Sigmoid colon (tissue), 6 donors: ENCODE measurements at regions not wholly inside any gene's neighbourhood (a gene's known extent, or its start where the extent isn't known, plus 50 kb on each side); places are given as distances from the start of the nearest gene placed in this dataset.

Experiments used
- DNase-seq: peaks from one replicate; pipeline ENCODE4 v3.0.0-alpha.2; 2019
- H3K27ac ChIP-seq, 4 donors: fragments of 200-600 bp; sonication (generic); one replicate each; pipeline ENCODE4 v1.5.1; 2016 to 2019; ENCODE audit warnings: mild to moderate bottlenecking in 1 of 4
- H3K27me3 ChIP-seq, 3 donors: fragments of 200-600 bp; sonication (generic); one replicate each; pipeline ENCODE4 v1.5.1; 2019; ENCODE audit warnings: mild to moderate bottlenecking in 1 of 3
- H3K36me3 ChIP-seq, 4 donors: fragments of 200-600 bp; sonication (generic); one replicate each; pipeline ENCODE4 v1.5.1; 2016 to 2019
- H3K4me1 ChIP-seq, 4 donors: fragments of 200-600 bp; sonication (generic); one replicate each; pipeline ENCODE4 v1.5.1; 2017 to 2019
- H3K4me3 ChIP-seq, 4 donors: fragments of 200-600 bp; sonication (generic); one replicate each; pipeline ENCODE4 v1.5.1; 2017 to 2019; ENCODE audit warnings: mild to moderate bottlenecking in 2 of 4, moderate library complexity in 1 of 4
- H3K9me3 ChIP-seq, 4 donors: fragments of 200-600 bp in 3 of 4; sonication (generic) in 3 of 4; one replicate each; pipeline versions ENCODE4 v1.5.1 to v1.6.1; 2013 to 2019
- EP300 ChIP-seq, 4 donors: sonication (generic); formaldehyde crosslinking; IDR thresholded peaks; one replicate each; pipeline ENCODE4 v1.6.1; 2017; ENCODE audit warnings: antibody characterized with exemption in 4 of 4
- POLR2A ChIP-seq, 2 donors: fragments of 450-650 bp; IDR thresholded peaks; one replicate each; pipeline ENCODE4 v1.6.1; 2016; ENCODE audit warnings: antibody characterized with exemption in 2 of 2, mild to moderate bottlenecking in 2 of 2, moderate library complexity in 2 of 2
- POLR2AphosphoS5 ChIP-seq, 4 donors: sonication (generic); formaldehyde crosslinking; IDR thresholded peaks; one replicate each; pipeline ENCODE4 v1.6.1; 2017; ENCODE audit warnings: antibody characterized with exemption in 4 of 4
- WGBS, 2 donors: extraction: QIAGEN DNeasy Blood & Tissue Kit; methylation state at CpG; one replicate each; pipeline ENCODE4 v1.1.7; 2013; 5-methylcytosine and 5-hydroxymethylcytosine counted together
- intact Hi-C: fragments of 100-400 bp; cut with DNase I; formaldehyde crosslinking; loops from one replicate; pipeline ENCODE4 v1.15.1; 2023
- TF ChIP-seq, protein P1 (sequence below), 4 experiments: fragments of 450-650 bp in 3 of 4; fragments of 200-600 bp in 1 of 4; IDR thresholded peaks; one replicate each; pipeline ENCODE4 v1.5.1; 2016 to 2019; ENCODE audit warnings: antibody characterized with exemption in 4 of 4, mild to moderate bottlenecking in 3 of 4, moderate library complexity in 2 of 4
- donor health status: healthy with polysubstance abuse.
- donor health status: healthy.

DNA sequence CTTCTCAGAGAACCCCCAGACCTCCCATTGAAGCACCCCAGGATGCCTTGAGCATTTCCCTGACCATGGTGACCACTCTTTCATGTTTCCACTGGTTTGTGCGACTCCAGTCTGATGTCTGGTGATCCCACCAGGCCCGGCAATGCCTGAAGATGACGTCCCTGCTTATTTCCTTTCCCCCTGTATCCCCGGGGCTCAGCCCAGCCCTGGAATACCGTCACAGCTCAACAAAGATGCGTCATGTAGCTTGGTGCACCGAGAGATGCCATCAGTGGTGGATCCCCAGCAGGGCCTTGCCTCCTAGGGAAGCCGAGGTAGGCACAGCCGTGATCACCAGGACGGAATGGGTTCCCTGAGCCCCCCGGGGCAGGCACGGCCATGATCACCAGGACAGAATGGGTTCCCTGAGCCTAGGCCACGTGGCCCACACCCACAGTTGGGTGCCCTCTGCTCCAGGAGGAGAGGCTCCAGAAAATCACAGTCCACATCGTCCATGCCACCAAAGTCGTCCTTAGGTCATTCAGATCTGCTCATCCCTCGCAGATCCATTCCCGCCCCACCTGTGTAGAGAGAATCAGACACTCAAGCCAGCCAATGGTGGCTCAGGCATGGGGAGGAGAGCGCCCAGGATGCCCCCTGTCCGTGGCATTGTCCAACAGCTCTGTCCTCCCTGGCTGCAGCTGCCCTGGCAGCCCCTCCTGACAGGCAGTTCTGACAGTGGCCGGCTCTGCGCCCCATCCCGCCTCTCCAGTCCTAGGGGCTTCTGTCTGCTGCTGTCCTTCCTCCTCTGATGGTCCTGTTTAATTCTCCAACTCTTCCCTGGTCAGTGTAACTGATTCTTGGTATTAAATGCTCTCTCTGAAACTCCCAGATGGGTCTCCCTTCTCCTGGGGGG lies 261.1 kb downstream of the RBFOX3 start:
- Histone ChIP-seq H3K27me3 (no peaks in the 10 kb centered on the region), H3K27ac (no peak overlapping the region), H3K36me3 (no peaks in the 10 kb centered on the region), H3K4me3 (no peak overlapping the region), H3K4me1 (no peaks in the 10 kb centered on the region), H3K9me3 (no peaks in the 10 kb centered on the region)
- no peak for DNase-seq
- intact Hi-C loops = no loop called here
- TF ChIP-seq, protein P1, sequence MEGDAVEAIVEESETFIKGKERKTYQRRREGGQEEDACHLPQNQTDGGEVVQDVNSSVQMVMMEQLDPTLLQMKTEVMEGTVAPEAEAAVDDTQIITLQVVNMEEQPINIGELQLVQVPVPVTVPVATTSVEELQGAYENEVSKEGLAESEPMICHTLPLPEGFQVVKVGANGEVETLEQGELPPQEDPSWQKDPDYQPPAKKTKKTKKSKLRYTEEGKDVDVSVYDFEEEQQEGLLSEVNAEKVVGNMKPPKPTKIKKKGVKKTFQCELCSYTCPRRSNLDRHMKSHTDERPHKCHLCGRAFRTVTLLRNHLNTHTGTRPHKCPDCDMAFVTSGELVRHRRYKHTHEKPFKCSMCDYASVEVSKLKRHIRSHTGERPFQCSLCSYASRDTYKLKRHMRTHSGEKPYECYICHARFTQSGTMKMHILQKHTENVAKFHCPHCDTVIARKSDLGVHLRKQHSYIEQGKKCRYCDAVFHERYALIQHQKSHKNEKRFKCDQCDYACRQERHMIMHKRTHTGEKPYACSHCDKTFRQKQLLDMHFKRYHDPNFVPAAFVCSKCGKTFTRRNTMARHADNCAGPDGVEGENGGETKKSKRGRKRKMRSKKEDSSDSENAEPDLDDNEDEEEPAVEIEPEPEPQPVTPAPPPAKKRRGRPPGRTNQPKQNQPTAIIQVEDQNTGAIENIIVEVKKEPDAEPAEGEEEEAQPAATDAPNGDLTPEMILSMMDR (IDR thresholded peaks at IDR 0.05) = no peak
- TF ChIP-seq POLR2AphosphoS5 (IDR thresholded peaks at IDR 0.05) = no peak
- WGBS, 2 donors = 72 to 82% methylated on average over 22 of the region's 22 CpGs

DNA sequence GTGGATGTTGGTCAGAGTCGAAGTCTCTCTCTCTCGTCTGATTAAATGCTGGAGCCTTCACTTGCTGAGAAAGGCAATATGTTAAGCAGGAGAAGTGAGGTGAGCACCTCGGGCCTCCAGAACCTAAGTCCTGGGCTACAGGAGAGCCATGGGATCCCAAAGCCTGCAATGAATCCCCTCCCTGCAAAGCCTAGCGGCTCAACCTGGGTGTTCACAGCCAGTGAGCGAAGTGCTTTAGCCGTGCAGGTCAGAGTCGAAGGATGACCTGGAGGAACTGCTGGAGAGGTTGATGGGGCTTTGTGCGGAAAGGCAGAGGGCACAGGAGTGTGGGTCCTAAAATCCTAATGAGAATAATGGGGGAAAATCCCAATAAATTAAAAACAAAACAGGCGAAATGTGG lies 267.8 kb downstream of the ENGASE start:
- no peak for DNase-seq
- Histone ChIP-seq H3K27me3 (no peaks in the 10 kb centered on the region), H3K27ac (no peak overlapping the region), H3K4me1 (peaks cover 0 to 28% (median 15%) of the 10 kb centered on the region in 4 donors), H3K36me3 (peaks cover 0 to 10% (median 0%) of the 10 kb centered on the region in 4 donors), H3K4me3 (no peak overlapping the region), H3K9me3 (no peaks in the 10 kb centered on the region)
- intact Hi-C loops = no loop called here
- WGBS, 2 donors = 71 to 73% methylated on average over 9 of the region's 9 CpGs
- TF ChIP-seq POLR2AphosphoS5 (IDR thresholded peaks at IDR 0.05) (no peak), POLR2A (IDR thresholded peaks at IDR 0.05) (no peak), EP300 (IDR thresholded peaks at IDR 0.05) (no peak)
- TF ChIP-seq, protein P1 (IDR thresholded peaks at IDR 0.05) = no peak

- no peak for DNase-seq
- H3K4me1 ChIP-seq = peaks cover 0 to 28% (median 15%) of the 10 kb centered on the region in 4 donors
- intact Hi-C loops = no loop called here
- 57 to 73% methylated on average over 8 of the region's 8 CpGs for WGBS, 2 donors
- H3K36me3 ChIP-seq = peaks cover 0 to 10% (median 0%) of the 10 kb centered on the region in 4 donors
- H3K9me3 ChIP-seq = no peaks in the 10 kb centered on the region
- H3K4me3 ChIP-seq = no peak overlapping the region
- TF ChIP-seq POLR2A (IDR thresholded peaks at IDR 0.05) = no peak
- TF ChIP-seq POLR2AphosphoS5 (IDR thresholded peaks at IDR 0.05) = no peak
- TF ChIP-seq, protein P1 (IDR thresholded peaks at IDR 0.05) = no peak
- no peak for TF ChIP-seq EP300 (IDR thresholded peaks at IDR 0.05)
- H3K27ac ChIP-seq = no peak overlapping the region
- no peaks in the 10 kb centered on the region for H3K27me3 ChIP-seq
These were observed 267.2 kb downstream of the ENGASE start for GRCh38 chr17:79341816-79342215.

- Histone ChIP-seq H3K36me3 (peaks cover 0 to 10% (median 0%) of the 10 kb centered on the region in 4 donors), H3K27ac (no peak overlapping the region), H3K4me3 (no peak overlapping the region), H3K27me3 (no peaks in the 10 kb centered on the region), H3K4me1 (peaks cover 0 to 28% (median 15%) of the 10 kb centered on the region in 4 donors), H3K9me3 (no peaks in the 10 kb centered on the region)
- TF ChIP-seq POLR2AphosphoS5 (IDR thresholded peaks at IDR 0.05) = no peak
- WGBS, 2 donors = 67 to 73% methylated on average over 8 of the region's 8 CpGs
- no peak for DNase-seq
- intact Hi-C loops = no loop called here
These were observed 266.7 kb downstream of the ENGASE start for GRCh38 chr17:79341222-79341780.

DNA sequence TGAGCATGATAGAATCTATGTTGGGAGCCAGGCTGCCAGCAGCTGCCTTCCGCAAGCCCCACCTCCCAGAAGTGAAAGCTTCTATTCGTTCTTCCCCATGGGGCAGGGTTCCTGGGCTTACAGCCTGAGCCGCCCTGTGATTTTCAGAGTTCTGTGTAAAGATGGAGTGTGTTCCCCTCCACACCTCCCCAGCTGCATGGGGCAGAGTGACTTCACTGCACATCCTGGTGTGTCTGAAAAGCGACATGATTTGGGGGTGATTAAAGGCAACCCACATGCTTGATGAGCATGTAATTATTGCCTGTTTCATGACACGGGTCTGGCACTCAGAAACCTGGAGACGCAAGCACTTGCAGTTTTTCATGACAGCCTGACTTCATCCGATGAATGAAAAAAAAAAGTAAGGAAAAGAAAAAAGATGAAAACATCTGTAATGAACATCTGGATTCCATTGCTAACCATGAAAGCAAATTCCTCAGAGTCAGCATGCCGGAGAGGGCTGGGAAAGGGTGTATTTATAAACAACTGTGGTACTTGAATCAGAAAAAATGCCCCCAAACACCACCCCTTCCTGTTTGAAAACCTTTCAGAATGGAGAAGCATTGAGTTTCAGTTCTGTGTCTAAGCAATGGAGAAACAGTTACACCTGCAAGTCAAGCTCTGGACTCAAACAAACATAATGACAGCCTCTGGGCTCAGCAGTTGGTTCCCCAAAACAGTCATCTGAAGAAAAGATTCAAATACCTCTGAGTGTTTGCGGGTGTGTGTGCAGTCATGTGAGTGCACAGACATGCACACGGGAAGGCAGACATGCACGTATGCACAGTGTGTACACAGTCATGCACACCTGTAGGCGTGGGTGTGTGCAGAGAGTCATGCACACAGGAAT lies 266.0 kb downstream of the ENGASE start:
- TF ChIP-seq, protein P1 (IDR thresholded peaks at IDR 0.05) = no peak
- TF ChIP-seq POLR2AphosphoS5 (IDR thresholded peaks at IDR 0.05) = peak in 1 of 4 donors; percentile 8
- no peak for TF ChIP-seq POLR2A (IDR thresholded peaks at IDR 0.05)
- Histone ChIP-seq H3K4me1 (peaks cover 0 to 28% (median 15%) of the 10 kb centered on the region in 4 donors), H3K36me3 (peaks cover 0 to 10% (median 0%) of the 10 kb centered on the region in 4 donors), H3K27me3 (no peaks in the 10 kb centered on the region), H3K9me3 (no peaks in the 10 kb centered on the region), H3K27ac (no peak overlapping the region), H3K4me3 (no peak overlapping the region)
- intact Hi-C loops = no loop called here
- whole genome bisulfite sequencing, 2 donors = 56 to 64% methylated on average over 12 of the region's 12 CpGs
- DNase-seq = no peak
